IMR-90 (cell line): ENCODE measurements at regions not wholly inside any gene's neighbourhood (a gene's known extent, or its start where the extent isn't known, plus 50 kb on each side); places are given as distances from the start of the nearest gene placed in this dataset.

Experiments
- ATAC-seq: fragments of 200-7000 bp; cut with Tn5 transposase; 2 replicates; pipeline ENCODE4 v1.9.1; 2020; ENCODE audit warnings: low read depth, mild to moderate bottlenecking, moderate library complexity
- BruUV-seq: library from RNA; stranded (reverse); fragments of 400-500 nt; replicated peaks from 2 replicates; lab custom pipeline; 2021; lab: Mats Ljungman, UMichigan
- CTCF ChIA-PET: fragments of 300-600 bp; formaldehyde crosslinking; extraction: SDS; loops from one replicate; lab custom pipeline; 2021; ENCODE audit warnings: antibody characterized with exemption; lab: Yijun Ruan, JAX
- POLR2A ChIA-PET: fragments of 300-600 bp; sonication (Branson Sonifier 250); formaldehyde crosslinking; loops from one replicate; lab custom pipeline; 2022; ENCODE audit warnings: antibody characterized with exemption; ENCODE audit not compliant: unreplicated experiment; lab: Charles Lee
- DNase-seq: peaks from one replicate; pipeline ENCODE4 v3.0.0; 2013
- H2AFZ ChIP-seq: replicated peaks from 2 replicates; pipeline ENCODE3; 2013; ENCODE audit warnings: low read length, mild to moderate bottlenecking; ENCODE audit not compliant: poor library complexity
- H2AK5ac ChIP-seq: 2 replicates; pipeline ENCODE4 v1.6.1; 2013; ENCODE audit warnings: low read depth, low read length, inconsistent platforms
- H2AK9ac ChIP-seq: replicated peaks from 2 replicates; pipeline ENCODE3; 2013; ENCODE audit warnings: mild to moderate bottlenecking, low read depth, low read length, moderate library complexity; ENCODE audit not compliant: poor library complexity
- H2BK120ac ChIP-seq: 2 replicates; pipeline ENCODE4 v1.6.1; 2013; ENCODE audit warnings: low read depth, low read length, inconsistent platforms
- H2BK15ac ChIP-seq: 3 replicates; pipeline ENCODE4 v1.6.1; 2013; ENCODE audit warnings: low read depth, low read length, inconsistent platforms
- H2BK20ac ChIP-seq: 2 replicates; pipeline ENCODE4 v1.6.1; 2013; ENCODE audit warnings: low read depth, mild to moderate bottlenecking, inconsistent platforms, low read length, moderate library complexity
- H2BK5ac ChIP-seq: 2 replicates; pipeline ENCODE4 v1.6.1; 2013; ENCODE audit warnings: mild to moderate bottlenecking, low read depth, low read length, inconsistent platforms; ENCODE audit not compliant: poor library complexity, severe bottlenecking
- H3K14ac ChIP-seq: replicated peaks from 2 replicates; pipeline ENCODE4 v1.6.1; 2013; ENCODE audit warnings: low read depth, low read length, inconsistent platforms
- H3K18ac ChIP-seq: 2 replicates; pipeline ENCODE4 v1.6.1; 2013; ENCODE audit warnings: low read depth, low read length, control low read depth
- H3K23ac ChIP-seq: 2 replicates; pipeline ENCODE4 v1.6.1; 2013; ENCODE audit warnings: low read depth, low read length, inconsistent platforms
- H3K27ac ChIP-seq: 2 replicates; pipeline ENCODE4 v1.5.1; 2013; ENCODE audit warnings: mild to moderate bottlenecking, control low read depth, low read length; ENCODE audit not compliant: insufficient read depth
- H3K27me3 ChIP-seq: 2 replicates; pipeline ENCODE4 v1.6.1; 2013; ENCODE audit warnings: low read length; ENCODE audit not compliant: control insufficient read depth, insufficient read depth
- H3K36me3 ChIP-seq: 2 replicates; pipeline ENCODE4 v1.6.1; 2013; ENCODE audit warnings: low read length, mixed read lengths; ENCODE audit not compliant: control insufficient read depth, insufficient read depth
- H3K4ac ChIP-seq: 2 replicates; pipeline ENCODE4 v1.6.1; 2013; ENCODE audit warnings: low read depth, low read length, inconsistent platforms
- H3K4me1 ChIP-seq: 2 replicates; pipeline ENCODE4 v1.6.1; 2013; ENCODE audit warnings: low read length, mixed read lengths; ENCODE audit not compliant: control insufficient read depth, insufficient read depth
- H3K4me2 ChIP-seq: 2 replicates; pipeline ENCODE4 v1.6.1; 2013; ENCODE audit warnings: low read depth, mild to moderate bottlenecking, control low read depth, low read length, moderate library complexity
- H3K4me3 ChIP-seq: 2 replicates; pipeline ENCODE4 v1.5.1; 2013; ENCODE audit warnings: low read depth, mild to moderate bottlenecking, control low read depth, low read length, moderate library complexity; ENCODE audit not compliant: insufficient read depth
- H3K56ac ChIP-seq: 2 replicates; pipeline ENCODE4 v1.6.1; 2013; ENCODE audit warnings: low read length, inconsistent platforms; ENCODE audit not compliant: insufficient read depth; ENCODE audit errors: extremely low read depth
- H3K79me1 ChIP-seq, 2 experiments: 2 replicates each; pipeline ENCODE4 v1.6.1; 2013; ENCODE audit warnings: low read length in 2 of 2, inconsistent platforms in 1 of 2, low read depth in 1 of 2
- H3K9ac ChIP-seq: 2 replicates; pipeline ENCODE4 v1.6.1; 2013; ENCODE audit warnings: low read depth, low read length, control low read depth
- H3K9me1 ChIP-seq: 2 replicates; pipeline ENCODE4 v1.6.1; 2013; ENCODE audit warnings: low read length, inconsistent platforms; ENCODE audit not compliant: insufficient read depth
- H3K9me3 ChIP-seq: 2 replicates; pipeline ENCODE4 v1.6.1; 2013; ENCODE audit warnings: low read length; ENCODE audit not compliant: control insufficient read depth, insufficient read depth
- H4K20me1 ChIP-seq: 2 replicates; pipeline ENCODE4 v1.6.1; 2013; ENCODE audit warnings: low read length, inconsistent platforms; ENCODE audit not compliant: insufficient read depth
- H4K5ac ChIP-seq: 2 replicates; pipeline ENCODE4 v1.6.1; 2013; ENCODE audit warnings: mild to moderate bottlenecking, low read depth, low read length, control low read depth
- H4K8ac ChIP-seq, 2 experiments: 2 replicates each; pipeline ENCODE4 v1.6.1; 2013; ENCODE audit warnings: low read depth in 2 of 2, low read length in 2 of 2, control low read depth in 1 of 2, inconsistent platforms in 1 of 2
- H4K91ac ChIP-seq: 2 replicates; pipeline ENCODE4 v1.6.1; 2013; ENCODE audit warnings: low read depth, low read length, inconsistent platforms; ENCODE audit not compliant: insufficient read depth
- BHLHE40 ChIP-seq: fragments of 150-350 bp; IDR thresholded peaks from 2 replicates; pipeline ENCODE4 v1.6.1; 2016; ENCODE audit warnings: mild to moderate bottlenecking, low read depth, low read length
- CEBPB ChIP-seq: IDR thresholded peaks from 2 replicates; pipeline ENCODE4 v1.6.1; 2012; ENCODE audit warnings: low read depth, low read length, improper control_type of control experiment
- ELK1 ChIP-seq: fragments of 150-350 bp; IDR thresholded peaks from 2 replicates; pipeline ENCODE4 v1.6.1; 2016; ENCODE audit warnings: low read depth, mild to moderate bottlenecking, low read length, moderate library complexity, borderline replicate concordance
- FOS ChIP-seq: fragments of 150-350 bp; IDR thresholded peaks from 2 replicates; pipeline ENCODE4 v1.6.1; 2016; ENCODE audit warnings: low read depth, low read length
- MAFK ChIP-seq: IDR thresholded peaks from 2 replicates; pipeline ENCODE4 v1.6.1; 2012; ENCODE audit warnings: low read depth, low read length, improper control_type of control experiment
- MAZ ChIP-seq: IDR thresholded peaks from 2 replicates; pipeline ENCODE4 v1.6.1; 2012; ENCODE audit warnings: low read depth, mild to moderate bottlenecking, low read length, improper control_type of control experiment, moderate library complexity, borderline replicate concordance
- MXI1 ChIP-seq: IDR thresholded peaks from 2 replicates; pipeline ENCODE4 v1.6.1; 2012; ENCODE audit warnings: low read depth, mild to moderate bottlenecking, low read length, moderate library complexity, borderline replicate concordance
- POLR2A ChIP-seq: IDR thresholded peaks from 2 replicates; pipeline ENCODE4 v1.6.1; 2012; ENCODE audit warnings: mild to moderate bottlenecking, low read depth, low read length
- RCOR1 ChIP-seq: IDR thresholded peaks from 2 replicates; pipeline ENCODE4 v1.6.1; 2012; ENCODE audit warnings: mild to moderate bottlenecking, low read length, improper control_type of control experiment; ENCODE audit not compliant: insufficient replicate concordance
- RFX5 ChIP-seq: IDR thresholded peaks from 2 replicates; pipeline ENCODE4 v1.8.0; 2012; ENCODE audit warnings: low read depth, mild to moderate bottlenecking, low read length, moderate library complexity
- USF2 ChIP-seq: fragments of 150-350 bp; IDR thresholded peaks from 2 replicates; pipeline ENCODE4 v1.6.1; 2017; ENCODE audit warnings: mild to moderate bottlenecking, antibody characterized with exemption, low read length, low read depth
- WGBS, 2 experiments: methylation state at CpG; one replicate each; pipeline versions ENCODE4 v1.1.5 to v1.1.7; 2013; ENCODE audit warnings: missing lambda C conversion rate in 2 of 2; ENCODE audit not compliant: insufficient read length in 1 of 2; ENCODE audit errors: extremely low coverage in 2 of 2; 5-methylcytosine and 5-hydroxymethylcytosine counted together
- dilution Hi-C: fragments of 300-500 bp; cut with HindIII; formaldehyde crosslinking; loops from one replicate; pipeline ENCODE4 v1.14.3; 2018; ENCODE audit warnings: low sequenced_read_pairs; ENCODE audit not compliant: unreplicated experiment
- in situ Hi-C: fragments of 300-500 bp; cut with MboI; formaldehyde crosslinking; loops from 3 replicates; pipeline ENCODE4 v1.14.3; 2019; ENCODE audit warnings: low sequenced_read_pairs, inconsistent platforms, mixed read lengths
- intact Hi-C: fragments of 100-400 bp; cut with micrococcal nuclease; formaldehyde crosslinking; loops from 2 replicates; pipeline ENCODE4 v1.10.0; 2022

- no peak overlapping the region for H2AK9ac ChIP-seq
- ChIA-PET CTCF (interaction anchor here (0.9 kb wide), 1 partner anchor 152 kb away, joined by 4 read pairs; no protein-coding TSS in a partner anchor), POLR2A (no interaction called here)
- H3K27me3 ChIP-seq, result peaks cover 2% of the 10 kb centered on the region
- no peaks in the 10 kb centered on the region for H3K36me3 ChIP-seq
- H3K9ac ChIP-seq, result no peak overlapping the region
- H4K5ac ChIP-seq, result no peak overlapping the region
- H3K4me3 ChIP-seq, result no peak overlapping the region
- in situ Hi-C loops, result loop anchor here (10.0 kb wide), 1 partner anchor 152 kb away; no protein-coding TSS in a partner anchor
- no peaks in the 10 kb centered on the region for H3K4me1 ChIP-seq
- H2BK20ac ChIP-seq, result no peak overlapping the region
- no peak overlapping the region for H3K56ac ChIP-seq
- intact Hi-C loops, result loop anchor here (5.0 kb wide), 1 partner anchor 266 kb away; no protein-coding TSS in a partner anchor
- H3K9me3 ChIP-seq, result peaks cover 4% of the 10 kb centered on the region
- no peak for DNase-seq
- H3K79me1 ChIP-seq, result no peaks in the 10 kb centered on the region
- no peak overlapping the region for H3K27ac ChIP-seq
- no peak overlapping the region for H3K4ac ChIP-seq
- no peak overlapping the region for H2BK5ac ChIP-seq
- H2BK120ac ChIP-seq, result no peak overlapping the region
- no peak for ATAC-seq
- no peak overlapping the region for H3K23ac ChIP-seq
- no peaks in the 10 kb centered on the region for H3K9me1 ChIP-seq
- no peak overlapping the region for H2BK15ac ChIP-seq
- no peak overlapping the region for H2AK5ac ChIP-seq
- BruUV-seq, result no TSS peak
- H4K8ac ChIP-seq, result no peak overlapping the region
- dilution Hi-C loops, result no loop called here
- no peak overlapping the region for H4K91ac ChIP-seq
- TF ChIP-seq RFX5 (no peak), RCOR1 (no peak), MAZ (no peak), MXI1 (no peak), MAFK (no peak), USF2 (no peak), ELK1 (no peak), BHLHE40 (no peak), POLR2A (no peak), CEBPB (no peak), FOS (no peak)
- H2AFZ ChIP-seq, result no peak overlapping the region
- 87% methylated on average over 3 of the region's 11 CpGs; no CpG with 5 or more reads in 1 of the 2 experiments for WGBS, 2 experiments
- no peak overlapping the region for H3K4me2 ChIP-seq
- H3K14ac ChIP-seq, result no peak overlapping the region
- H4K20me1 ChIP-seq, result no peaks in the 10 kb centered on the region
- H3K18ac ChIP-seq, result no peak overlapping the region
Observed at GRCh38 chr7:155192961-155193640, 104.6 kb upstream of the INSIG1 start.
